ENCODE measurements at regions not wholly inside any gene's neighbourhood (a gene's known extent, or its start where the extent isn't known, plus 50 kb on each side); places are given as distances from the start of the nearest gene placed in this dataset.

GRCh38 chr11:112856591-112856990 is 104.6 kb upstream of the NCAM1 start:
- no peak for DNase-seq
- ATAC-seq (replicated peaks) = no peak
- Mint-ChIP-seq H3K9me3 (peaks cover 7 to 12% of the 10 kb centered on the region in 2 donors), H3K36me3 (no peaks in the 10 kb centered on the region), H3K27me3 (peaks cover 6 to 12% of the 10 kb centered on the region in 2 donors), H3K4me3 (no peak overlapping the region), H3K27ac (no peak overlapping the region), H3K4me1 (no peaks in the 10 kb centered on the region)

GRCh38 chr11:112858289-112859023 is 102.8 kb upstream of the NCAM1 start:
- Mint-ChIP-seq H3K36me3 (no peaks in the 10 kb centered on the region), H3K4me1 (no peaks in the 10 kb centered on the region), H3K9me3 (peaks cover 16 to 20% of the 10 kb centered on the region in 2 donors), H3K27ac (no peak overlapping the region), H3K27me3 (peaks cover 0 to 4% of the 10 kb centered on the region in 2 donors), H3K4me3 (no peak overlapping the region)
- no peak for ATAC-seq (replicated peaks)
- DNase-seq = no peak

DNA sequence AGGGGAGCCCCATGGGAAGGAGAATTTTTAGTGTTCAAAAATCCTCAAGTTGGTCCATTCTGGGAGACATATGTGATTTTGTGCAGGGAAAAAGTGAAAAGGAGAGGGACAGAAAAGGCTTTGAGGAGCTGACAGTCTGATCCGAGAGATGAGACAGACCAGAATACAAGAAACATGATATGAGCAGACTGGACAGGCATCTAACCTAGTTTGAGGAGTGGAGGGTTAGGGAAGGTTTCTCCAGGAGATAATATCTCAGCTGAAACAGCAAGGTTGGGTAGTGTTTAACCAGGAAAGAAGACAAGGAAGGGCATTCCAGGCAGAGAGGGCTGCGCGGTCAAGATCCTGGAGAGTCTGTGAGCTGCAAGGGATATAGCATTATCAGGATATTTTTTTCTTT is 101.4 kb upstream of the NCAM1 start:
- Mint-ChIP-seq H3K4me1 (no peaks in the 10 kb centered on the region), H3K27ac (no peak overlapping the region), H3K36me3 (no peaks in the 10 kb centered on the region), H3K27me3 (peaks cover 0 to 4% of the 10 kb centered on the region in 2 donors), H3K9me3 (peaks cover 16 to 20% of the 10 kb centered on the region in 2 donors), H3K4me3 (no peak overlapping the region)
- DNase-seq (no peak), ATAC-seq (replicated peaks) (no peak)

GRCh38 chr11:112861356-112861755 is 99.9 kb upstream of the NCAM1 start:
- Mint-ChIP-seq H3K9me3 (peaks cover 16 to 20% of the 10 kb centered on the region in 2 donors), H3K4me3 (no peak overlapping the region), H3K27ac (no peak overlapping the region), H3K36me3 (no peaks in the 10 kb centered on the region), H3K4me1 (no peaks in the 10 kb centered on the region), H3K27me3 (peaks cover 0 to 4% of the 10 kb centered on the region in 2 donors)
- DNase-seq (no peak), ATAC-seq (replicated peaks) (no peak)

DNA sequence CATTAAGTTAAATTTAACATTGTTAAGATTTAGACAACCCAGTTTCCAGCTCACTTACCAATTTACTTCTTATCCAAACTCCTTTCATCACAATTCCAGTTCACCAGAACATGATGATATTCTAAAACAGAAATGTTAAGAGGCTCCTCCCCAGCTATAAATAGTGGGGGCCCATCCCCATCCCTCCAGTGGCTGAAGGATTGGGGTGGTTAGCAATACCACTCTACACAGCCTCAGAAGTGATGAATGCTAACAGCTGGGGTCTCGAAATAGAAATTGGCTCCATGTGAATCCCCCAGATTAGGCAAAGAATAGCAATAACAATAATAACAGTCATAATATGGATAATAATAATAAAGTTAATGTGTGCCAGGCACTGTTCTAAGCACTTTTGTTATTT is 97.9 kb upstream of the NCAM1 start:
- Mint-ChIP-seq H3K36me3 (no peaks in the 10 kb centered on the region), H3K27ac (no peak overlapping the region), H3K4me1 (no peaks in the 10 kb centered on the region), H3K4me3 (no peak overlapping the region), H3K9me3 (peaks cover 14 to 20% of the 10 kb centered on the region in 2 donors), H3K27me3 (no peaks in the 10 kb centered on the region)
- DNase-seq = no peak
- no peak for ATAC-seq (replicated peaks)

DNA sequence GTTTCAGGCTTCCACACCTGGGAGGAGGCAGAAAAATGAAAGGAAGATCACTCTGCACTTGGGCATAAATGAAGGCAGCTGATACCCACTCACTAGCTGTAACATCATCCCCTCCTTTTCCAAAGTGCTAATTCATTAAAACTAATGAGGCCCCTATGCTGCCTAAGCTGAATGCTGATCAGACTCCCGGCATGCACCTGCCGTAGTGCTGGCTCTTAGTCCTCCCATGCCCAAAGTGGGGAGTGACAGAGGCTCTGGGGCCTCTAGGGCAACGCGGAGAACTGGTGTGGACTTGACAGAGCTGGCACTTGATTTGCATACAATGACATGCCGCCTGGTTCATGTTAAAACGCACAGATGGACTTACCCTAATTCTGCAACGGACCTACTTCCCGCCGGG is 96.5 kb upstream of the NCAM1 start:
- no peak overlapping the region for H3K4me3 Mint-ChIP-seq
- DNase-seq (no peak), ATAC-seq (replicated peaks) (no peak)
- H3K9me3 Mint-ChIP-seq = peaks cover 11 to 15% of the 10 kb centered on the region in 2 donors
- H3K27me3 Mint-ChIP-seq = no peaks in the 10 kb centered on the region
- H3K27ac Mint-ChIP-seq = no peak overlapping the region
- H3K36me3 Mint-ChIP-seq = no peaks in the 10 kb centered on the region
- H3K4me1 Mint-ChIP-seq = no peaks in the 10 kb centered on the region

DNA sequence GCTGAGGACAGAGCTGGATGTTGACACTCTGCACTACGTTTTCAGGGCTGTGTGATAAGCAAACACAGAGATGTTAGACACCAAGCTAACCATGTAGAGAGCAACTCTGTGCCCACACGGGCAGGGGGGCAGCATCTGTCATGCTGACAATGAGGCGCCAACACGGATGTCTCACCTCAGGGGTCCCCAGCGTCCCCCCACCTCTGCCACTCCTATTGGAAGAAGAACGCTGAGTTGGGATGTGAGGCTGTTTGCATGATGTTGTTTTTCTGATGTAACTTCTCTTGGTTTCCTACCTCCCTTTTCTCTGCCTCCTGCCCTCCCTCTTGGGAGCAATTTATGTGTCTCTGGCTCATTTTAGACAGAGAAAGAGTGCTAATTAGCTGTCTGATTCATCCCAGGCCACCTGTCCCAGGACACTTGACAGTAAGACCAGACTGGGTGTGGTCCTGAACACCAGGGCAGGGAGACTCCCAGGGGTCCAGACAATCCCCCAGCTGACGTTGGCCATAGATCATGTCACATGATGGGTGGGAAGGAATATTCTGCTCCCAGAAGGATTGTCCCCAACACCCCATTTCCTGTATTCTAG is 89.2 kb upstream of the NCAM1 start:
- Mint-ChIP-seq H3K4me1 (no peaks in the 10 kb centered on the region), H3K4me3 (no peak overlapping the region), H3K27ac (no peak overlapping the region)

GRCh38 chr11:112874980-112875379 is 86.2 kb upstream of the NCAM1 start:
- no peaks in the 10 kb centered on the region for H3K9me3 Mint-ChIP-seq
- H3K27ac Mint-ChIP-seq = no peak overlapping the region
- no peak overlapping the region for H3K4me3 Mint-ChIP-seq
- H3K4me1 Mint-ChIP-seq = no peaks in the 10 kb centered on the region
- ATAC-seq (replicated peaks) (no peak), DNase-seq (no peak)
- H3K36me3 Mint-ChIP-seq = no peaks in the 10 kb centered on the region
- peaks cover 5 to 7% of the 10 kb centered on the region in 2 donors for H3K27me3 Mint-ChIP-seq

More for the DNA sequence above, 89.2 kb upstream of the NCAM1 start:
- ATAC-seq (replicated peaks) (no peak), DNase-seq (no peak)
- Mint-ChIP-seq H3K27me3 (peaks cover 5 to 7% of the 10 kb centered on the region in 2 donors), H3K9me3 (no peaks in the 10 kb centered on the region), H3K36me3 (no peaks in the 10 kb centered on the region)

GRCh38 chr11:112877581-112877980 is 83.6 kb upstream of the NCAM1 start:
- no peak overlapping the region for H3K27ac Mint-ChIP-seq
- DNase-seq = no peak
- ATAC-seq (replicated peaks) = no peak
- peaks cover 4% of the 10 kb centered on the region in 2 donors for H3K27me3 Mint-ChIP-seq
- no peaks in the 10 kb centered on the region for H3K9me3 Mint-ChIP-seq
- no peaks in the 10 kb centered on the region for H3K4me1 Mint-ChIP-seq
- no peak overlapping the region for H3K4me3 Mint-ChIP-seq
- H3K36me3 Mint-ChIP-seq = no peaks in the 10 kb centered on the region

- DNase-seq = no peak
- Mint-ChIP-seq H3K4me1 (no peaks in the 10 kb centered on the region), H3K9me3 (no peaks in the 10 kb centered on the region), H3K4me3 (no peak overlapping the region), H3K27ac (no peak overlapping the region), H3K27me3 (no peaks in the 10 kb centered on the region), H3K36me3 (no peaks in the 10 kb centered on the region)
- ATAC-seq (replicated peaks) = no peak
These were observed 83.1 kb upstream of the NCAM1 start for GRCh38 chr11:112878033-112878601.

GRCh38 chr11:112880495-112880894 is 80.7 kb upstream of the NCAM1 start:
- no peak overlapping the region for H3K4me3 Mint-ChIP-seq
- no peak for ATAC-seq (replicated peaks)
- H3K27me3 Mint-ChIP-seq = no peaks in the 10 kb centered on the region
- no peaks in the 10 kb centered on the region for H3K36me3 Mint-ChIP-seq
- DNase-seq = no peak
- no peak overlapping the region for H3K27ac Mint-ChIP-seq
- no peaks in the 10 kb centered on the region for H3K9me3 Mint-ChIP-seq
- no peaks in the 10 kb centered on the region for H3K4me1 Mint-ChIP-seq

DNA sequence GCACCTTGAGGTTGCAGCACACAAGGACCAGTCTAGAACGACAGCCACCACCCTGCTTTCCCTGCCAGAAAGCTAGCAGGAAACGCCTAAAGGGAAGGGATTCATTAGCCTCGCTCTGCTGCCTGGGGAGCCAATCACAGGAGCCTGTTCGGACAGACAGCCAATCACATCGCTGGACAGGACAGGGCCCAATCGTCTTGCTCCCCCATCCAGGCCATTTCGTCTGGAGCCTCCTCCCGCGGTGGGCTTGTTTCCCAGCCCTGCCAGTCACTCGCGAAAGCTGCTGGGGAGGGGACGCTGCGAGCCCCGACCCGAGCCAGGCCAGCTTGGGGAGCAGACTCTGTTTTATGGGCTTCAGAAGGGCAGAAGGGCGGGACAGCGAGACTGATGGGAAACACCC is 79.8 kb upstream of the NCAM1 start:
- no peak overlapping the region for H3K4me3 Mint-ChIP-seq
- H3K27ac Mint-ChIP-seq = no peak overlapping the region
- ATAC-seq (replicated peaks) = no peak

DNA sequence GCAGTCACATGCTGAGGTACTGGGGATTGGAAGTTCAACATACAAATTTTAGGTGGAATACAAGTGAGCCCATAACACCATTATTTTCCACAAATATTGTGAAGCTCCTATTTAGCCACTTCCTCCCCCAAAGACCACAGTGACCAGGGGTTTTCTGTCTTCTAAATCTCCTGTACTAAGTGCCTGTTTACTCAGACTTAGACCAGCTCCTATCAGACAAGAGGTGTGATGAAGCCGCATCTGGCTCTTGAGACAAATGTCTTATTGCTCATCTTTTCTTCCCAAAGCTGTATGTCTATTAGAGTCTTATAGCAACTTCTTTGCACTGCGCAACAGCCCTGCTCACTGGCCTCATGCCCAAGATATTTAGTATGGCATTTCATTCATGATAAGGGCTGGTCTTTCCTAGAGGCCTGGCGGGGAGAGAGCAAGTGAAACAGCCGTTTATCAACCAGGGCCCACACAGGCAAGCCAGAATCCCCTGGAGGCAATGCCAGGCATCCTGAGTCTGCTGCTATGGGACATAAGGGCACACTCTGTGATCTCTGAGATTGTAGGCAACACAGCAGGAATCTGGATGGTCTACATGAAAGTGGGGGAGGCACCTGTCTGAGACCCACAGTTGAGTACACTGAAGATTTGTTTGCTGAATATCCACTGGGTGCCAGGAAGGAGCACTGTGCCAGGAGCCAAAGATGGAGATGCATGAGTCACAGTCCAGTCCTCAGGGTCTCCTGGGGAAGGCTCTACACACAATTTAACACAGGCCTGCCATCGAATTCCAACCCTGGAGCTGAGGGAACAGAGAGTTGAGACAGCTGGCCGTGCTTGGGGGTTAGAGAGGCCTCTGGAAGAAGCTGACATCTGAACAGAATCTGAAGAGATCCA is 78.5 kb upstream of the NCAM1 start:
- DNase-seq (no peak), ATAC-seq (replicated peaks) (no peak)
- peaks cover 0 to 2% of the 10 kb centered on the region in 2 donors for H3K4me1 Mint-ChIP-seq
- peaks cover 0 to 3% of the 10 kb centered on the region in 2 donors for H3K27me3 Mint-ChIP-seq
- no peak overlapping the region for H3K4me3 Mint-ChIP-seq
- H3K36me3 Mint-ChIP-seq = no peaks in the 10 kb centered on the region
- no peak overlapping the region for H3K27ac Mint-ChIP-seq
- H3K9me3 Mint-ChIP-seq = peaks cover 0 to 4% of the 10 kb centered on the region in 2 donors

More for the DNA sequence above, 79.8 kb upstream of the NCAM1 start:
- DNase-seq = no peak
- no peaks in the 10 kb centered on the region for H3K36me3 Mint-ChIP-seq
- no peaks in the 10 kb centered on the region for H3K27me3 Mint-ChIP-seq
- H3K9me3 Mint-ChIP-seq = peaks cover 0 to 2% of the 10 kb centered on the region in 2 donors
- H3K4me1 Mint-ChIP-seq = no peaks in the 10 kb centered on the region

DNA sequence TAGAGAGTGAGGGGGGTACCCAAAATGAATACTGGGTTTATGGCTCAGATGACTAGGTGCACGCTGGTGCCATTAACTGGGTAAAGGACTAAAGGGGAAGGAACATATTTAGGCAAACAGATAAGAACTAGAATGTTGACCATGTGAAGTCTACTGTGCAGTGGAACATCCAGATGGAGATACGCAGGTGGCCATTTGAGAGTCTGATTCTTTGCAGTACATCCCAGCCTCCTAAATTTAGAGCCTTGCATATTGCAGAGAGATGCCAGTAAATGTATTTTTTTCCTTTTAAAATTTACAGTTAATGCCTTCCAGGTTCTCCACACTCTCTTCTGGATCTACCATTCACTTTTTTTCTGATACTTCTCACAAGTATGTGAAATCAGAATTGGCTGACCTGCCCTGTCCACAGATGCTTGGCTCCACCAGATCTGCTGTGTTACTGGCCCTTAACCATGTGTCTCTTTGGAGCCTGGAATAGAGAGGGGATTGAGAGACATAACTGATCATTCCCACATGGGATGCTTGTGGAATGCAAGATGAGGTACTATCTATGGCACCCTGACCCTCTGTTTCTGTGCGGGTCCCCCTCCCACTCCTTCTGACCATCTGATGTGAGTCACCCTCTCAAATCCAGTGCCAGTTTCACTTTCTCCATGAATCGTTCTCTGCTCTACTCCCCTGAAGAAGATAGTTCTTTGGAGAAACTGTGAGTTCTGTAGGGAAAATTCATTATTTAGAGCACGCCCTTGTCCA is 77.0 kb upstream of the NCAM1 start:
- DNase-seq = no peak
- Mint-ChIP-seq H3K36me3 (no peaks in the 10 kb centered on the region), H3K4me1 (peaks cover 0 to 2% of the 10 kb centered on the region in 2 donors), H3K9me3 (peaks cover 0 to 4% of the 10 kb centered on the region in 2 donors), H3K27ac (no peak overlapping the region), H3K27me3 (peaks cover 0 to 3% of the 10 kb centered on the region in 2 donors), H3K4me3 (no peak overlapping the region)
- ATAC-seq (replicated peaks) = no peak
